Type B pancreatic cell (in vitro differentiated cells): ENCODE measurements at regions not wholly inside any gene's neighbourhood (a gene's known extent, or its start where the extent isn't known, plus 50 kb on each side); places are given as distances from the start of the nearest gene placed in this dataset.
"Not testable (repeated sequence)": the region's sequence is repeated elsewhere in the genome, so short reads cannot be mapped to it uniquely, and the experiment has no call there.

ENCODE experiments used
- DNase-seq: peaks from one replicate; pipeline ENCODE4 v3.0.0; 2021; ENCODE audit warnings: mixed read lengths; ENCODE audit not compliant: unreplicated experiment; ENCODE audit errors: extremely low spot score
- H3K27ac Mint-ChIP-seq: 2 replicates; pipeline ENCODE4 v1.8.0; 2021; ENCODE audit warnings: mild to moderate bottlenecking, mixed read lengths
- H3K27me3 Mint-ChIP-seq: 2 replicates; pipeline ENCODE4 v1.8.0; 2021; ENCODE audit warnings: mixed read lengths
- H3K36me3 Mint-ChIP-seq: 2 replicates; pipeline ENCODE4 v1.8.0; 2021; ENCODE audit warnings: mixed read lengths
- H3K4me1 Mint-ChIP-seq: one replicate; pipeline ENCODE4 v1.8.0; 2021; ENCODE audit warnings: mixed read lengths; ENCODE audit not compliant: unreplicated experiment
- H3K4me3 Mint-ChIP-seq: 2 replicates; pipeline ENCODE4 v1.8.0; 2021; ENCODE audit warnings: mild to moderate bottlenecking, mixed read lengths
- H3K9me3 Mint-ChIP-seq: 2 replicates; pipeline ENCODE4 v1.8.0; 2021; ENCODE audit warnings: mixed read lengths
- CTCF ChIP-seq: fragments of 200-600 bp; sonication (generic); conservative IDR thresholded peaks from 2 replicates; pipeline ENCODE4 v1.5.0; 2021; ENCODE audit warnings: antibody characterized with exemption, mild to moderate bottlenecking

DNA sequence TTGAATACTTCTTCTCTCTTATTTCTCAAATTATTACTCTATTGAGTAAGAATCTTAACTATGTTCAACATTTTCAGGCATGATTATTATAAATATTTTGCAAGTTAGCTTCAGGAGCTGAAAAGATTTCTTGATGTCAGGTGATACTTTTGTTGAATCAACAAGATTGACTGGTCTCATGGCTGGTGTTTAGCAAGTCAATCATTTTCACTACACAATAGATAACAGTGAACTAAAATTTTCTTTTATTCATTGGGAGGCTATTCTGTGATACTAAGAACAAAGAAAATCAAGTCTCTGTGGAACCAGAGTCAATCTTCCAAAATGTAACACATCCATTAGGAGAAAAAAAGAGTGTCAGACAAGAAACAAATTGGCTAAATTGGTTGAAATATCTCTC lies 476.7 kb downstream of the CNTN3 start:
- Mint-ChIP-seq H3K36me3 (no peaks in the 10 kb centered on the region), H3K4me1 (no peaks in the 10 kb centered on the region), H3K9me3 (no peaks in the 10 kb centered on the region), H3K4me3 (no peak overlapping the region), H3K27me3 (no peaks in the 10 kb centered on the region), H3K27ac (no peak overlapping the region)
- no peak for TF ChIP-seq CTCF
- DNase-seq, result no peak

DNA sequence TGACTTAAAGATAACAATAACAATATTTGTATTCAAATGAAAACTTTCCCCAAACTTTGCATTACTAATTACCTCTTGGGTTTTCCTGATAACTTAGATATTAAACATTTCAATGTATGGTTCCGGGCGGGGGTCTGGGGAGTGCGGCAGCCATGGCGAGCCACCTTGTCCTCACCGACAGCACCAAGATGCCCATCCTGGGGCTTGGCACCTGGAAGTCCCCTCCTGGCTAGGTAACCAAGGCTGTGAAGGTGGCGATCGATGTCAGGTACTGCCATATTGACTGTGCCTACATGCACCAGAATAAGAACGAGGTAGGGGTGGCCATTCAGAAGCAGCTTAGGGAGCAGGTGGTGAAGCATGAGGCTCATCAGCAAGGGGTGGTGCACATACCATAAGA lies 478.7 kb downstream of the CNTN3 start:
- Mint-ChIP-seq H3K27ac (no peak overlapping the region), H3K36me3 (no peaks in the 10 kb centered on the region), H3K4me3 (no peak overlapping the region), H3K4me1 (no peaks in the 10 kb centered on the region), H3K9me3 (no peaks in the 10 kb centered on the region), H3K27me3 (no peaks in the 10 kb centered on the region)
- TF ChIP-seq CTCF, result no peak
- DNase-seq, result no peak

DNA sequence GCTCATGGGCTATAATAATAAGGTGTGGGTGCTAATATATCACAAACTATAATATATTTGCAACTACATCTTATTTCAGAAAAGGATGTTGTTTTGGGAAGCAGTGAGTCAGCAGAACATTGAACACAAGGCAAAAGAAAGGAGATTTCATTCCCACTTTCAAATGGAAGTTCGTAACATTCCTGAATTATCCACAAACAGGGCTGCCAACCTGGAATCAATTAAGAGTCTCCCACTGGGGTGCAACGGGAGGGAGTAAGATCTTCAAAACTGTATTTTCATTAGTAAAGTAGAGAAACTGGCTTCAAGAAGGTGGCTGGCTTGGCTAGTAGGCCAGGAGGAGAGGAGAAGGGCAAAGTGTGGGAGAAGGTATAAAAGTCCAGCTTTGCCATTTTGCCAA lies 479.6 kb downstream of the CNTN3 start:
- no peak for DNase-seq
- H3K4me1 Mint-ChIP-seq, result no peaks in the 10 kb centered on the region
- no peaks in the 10 kb centered on the region for H3K9me3 Mint-ChIP-seq
- TF ChIP-seq CTCF, result no peak
- no peaks in the 10 kb centered on the region for H3K36me3 Mint-ChIP-seq
- no peak overlapping the region for H3K4me3 Mint-ChIP-seq
- no peaks in the 10 kb centered on the region for H3K27me3 Mint-ChIP-seq
- H3K27ac Mint-ChIP-seq, result no peak overlapping the region

- not testable (repeated sequence) for H3K27ac Mint-ChIP-seq, H3K4me3 Mint-ChIP-seq, DNase-seq, H3K4me1 Mint-ChIP-seq, H3K9me3 Mint-ChIP-seq, H3K36me3 Mint-ChIP-seq, H3K27me3 Mint-ChIP-seq
Observed at GRCh38 chr3:74131546-74132328, 482.7 kb downstream of the CNTN3 start.

- TF ChIP-seq CTCF, result no peak
- no peak for DNase-seq
- Mint-ChIP-seq H3K27ac (no peak overlapping the region), H3K9me3 (peaks cover 4% of the 10 kb centered on the region), H3K4me3 (no peak overlapping the region), H3K36me3 (no peaks in the 10 kb centered on the region), H3K4me1 (no peaks in the 10 kb centered on the region), H3K27me3 (no peaks in the 10 kb centered on the region)
Observed at GRCh38 chr3:74129611-74130010, 484.8 kb downstream of the CNTN3 start.

DNA sequence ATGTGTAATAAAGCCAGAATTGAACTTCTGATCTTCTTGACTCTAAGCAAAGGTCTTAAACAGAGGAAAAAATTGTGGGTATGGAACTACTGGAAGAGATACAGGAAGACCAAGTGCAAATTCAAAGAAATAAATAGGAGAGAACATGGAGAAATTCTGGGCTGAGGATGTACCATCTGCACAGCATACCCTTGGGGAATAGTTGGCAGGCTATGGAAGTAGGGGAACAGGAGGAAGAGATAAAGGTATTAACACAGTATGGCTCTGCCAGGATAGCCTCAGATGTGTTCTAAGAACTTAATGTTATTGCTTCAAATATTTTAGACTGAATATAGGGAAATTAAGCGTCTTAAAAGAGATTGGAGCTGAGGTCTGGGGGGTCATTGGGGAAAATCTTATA lies 485.4 kb downstream of the CNTN3 start:
- Mint-ChIP-seq H3K27me3 (no peaks in the 10 kb centered on the region), H3K4me3 (no peak overlapping the region), H3K4me1 (no peaks in the 10 kb centered on the region), H3K27ac (no peak overlapping the region), H3K9me3 (peaks cover 4% of the 10 kb centered on the region), H3K36me3 (no peaks in the 10 kb centered on the region)
- TF ChIP-seq CTCF, result no peak
- DNase-seq, result no peak
